HG02938 (cell line): ENCODE measurements at regions not wholly inside any gene's neighbourhood (a gene's known extent, or its start where the extent isn't known, plus 50 kb on each side); places are given as distances from the start of the nearest gene placed in this dataset.

ENCODE experiments used
- ATAC-seq: cut with Tn5 transposase; IDR thresholded peaks from one replicate; pipeline ENCODE4 v1.9.1; 2021; ENCODE audit warnings: mild to moderate bottlenecking, moderate library complexity; ENCODE audit not compliant: unreplicated experiment

GRCh38 chr9:103900466-103900865 is 193.6 kb upstream of the SMC2 start:
- ATAC-seq = no peak

- no peak for ATAC-seq
Observed at GRCh38 chr9:103902263-103902662, 191.8 kb upstream of the SMC2 start.

- ATAC-seq = no peak
Observed at GRCh38 chr9:103904242-103904641, 189.9 kb upstream of the SMC2 start.

- no peak for ATAC-seq
Observed at GRCh38 chr9:103913899-103914298, 180.2 kb upstream of the SMC2 start.

- ATAC-seq = no peak
Observed at GRCh38 chr9:103919605-103920209, 174.4 kb upstream of the SMC2 start.

GRCh38 chr9:103928442-103928841 is 165.7 kb upstream of the SMC2 start:
- ATAC-seq = no peak

- ATAC-seq = no peak
Observed at GRCh38 chr9:103941104-103941503, 153.0 kb upstream of the SMC2 start.

- ATAC-seq = no peak
Observed at GRCh38 chr9:103942200-103942599, 151.9 kb upstream of the SMC2 start.

- ATAC-seq = no peak
Observed at GRCh38 chr9:103942651-103943050, 151.5 kb upstream of the SMC2 start.

- ATAC-seq = no peak
Observed at GRCh38 chr9:103949096-103949495, 145.0 kb upstream of the SMC2 start.

GRCh38 chr9:103977163-103977562 is 116.9 kb upstream of the SMC2 start:
- ATAC-seq = no peak

GRCh38 chr9:103978396-103978795 is 115.7 kb upstream of the SMC2 start:
- ATAC-seq = no peak

GRCh38 chr9:103981912-103982311 is 112.2 kb upstream of the SMC2 start:
- ATAC-seq = no peak

GRCh38 chr9:103985077-103985476 is 109.0 kb upstream of the SMC2 start:
- ATAC-seq = no peak

- ATAC-seq = no peak
Observed at GRCh38 chr9:103988821-103989220, 105.3 kb upstream of the SMC2 start.

- ATAC-seq = no peak
Observed at GRCh38 chr9:103990311-103990710, 103.8 kb upstream of the SMC2 start.

- no peak for ATAC-seq
Observed at GRCh38 chr9:103991001-103991400, 103.1 kb upstream of the SMC2 start.

GRCh38 chr9:103991698-103992097 is 102.4 kb upstream of the SMC2 start:
- ATAC-seq = peak; percentile 76

GRCh38 chr9:103992938-103993579 is 101.0 kb upstream of the SMC2 start:
- no peak for ATAC-seq

- ATAC-seq = no peak
Observed at GRCh38 chr9:103997856-103998370, 96.2 kb upstream of the SMC2 start.

GRCh38 chr9:103999375-104000062 is 94.6 kb upstream of the SMC2 start:
- ATAC-seq = no peak

- no peak for ATAC-seq
Observed at GRCh38 chr9:104009826-104010225, 84.3 kb upstream of the SMC2 start.
